Psoas muscle (tissue), 7 donors: ENCODE measurements at regions not wholly inside any gene's neighbourhood (a gene's known extent, or its start where the extent isn't known, plus 50 kb on each side); places are given as distances from the start of the nearest gene placed in this dataset.

Experiments
- ATAC-seq, 4 donors: fragments of 200-7000 bp; cut with Tn5 transposase; one replicate each; pipeline ENCODE4 v1.9.1; 2020; ENCODE audit warnings: moderate library complexity in 3 of 4, mild to moderate bottlenecking in 2 of 4
- DNase-seq, 2 donors: peaks; one replicate each; pipeline ENCODE4 v3.0.0-alpha.2; 2020
- H3K27ac ChIP-seq: fragments of 200-600 bp; one replicate; pipeline ENCODE4 v1.8.0; 2022
- H3K27me3 ChIP-seq, 3 donors: fragments of 200-600 bp in 1 of 3; one replicate each; pipeline versions ENCODE4 v1.6.1 to v1.8.0; 2013 to 2022; ENCODE audit warnings: low read length in 2 of 3, mild to moderate bottlenecking in 2 of 3, moderate library complexity in 1 of 3; ENCODE audit not compliant: insufficient read depth in 3 of 3
- H3K36me3 ChIP-seq, 2 donors: fragments of 200-600 bp in 1 of 2; one replicate each; pipeline versions ENCODE4 v1.6.1 to v1.8.0; 2013 to 2022; ENCODE audit warnings: low read depth in 1 of 2, mild to moderate bottlenecking in 1 of 2, moderate library complexity in 1 of 2; ENCODE audit not compliant: insufficient read depth in 1 of 2
- H3K4me1 ChIP-seq: fragments of 200-600 bp; one replicate; pipeline ENCODE4 v1.8.0; 2022
- H3K4me3 ChIP-seq: fragments of 200-600 bp; one replicate; pipeline ENCODE4 v1.8.0; 2022; ENCODE audit warnings: mild to moderate bottlenecking
- H3K9me3 ChIP-seq: fragments of 200-600 bp; one replicate; pipeline ENCODE4 v1.8.0; 2022
- WGBS, 3 donors: extraction: QIAGEN DNeasy Blood & Tissue Kit; methylation state at CpG; one replicate each; pipeline versions ENCODE4 v1.1.6 to v1.1.7; 2013; 5-methylcytosine and 5-hydroxymethylcytosine counted together
- intact Hi-C, 2 donors: fragments of 100-400 bp; cut with DNase I; formaldehyde crosslinking; loops; one replicate each; pipeline versions ENCODE4 v1.11.0 to v1.14.2; 2022
- TF ChIP-seq, protein P1 (sequence below): fragments of 200-600 bp; IDR thresholded peaks from one replicate; pipeline ENCODE4 v1.8.0; 2022; ENCODE audit warnings: antibody characterized with exemption
- donor health status: healthy with polysubstance abuse.
- donor health status: DM: no; HTN: no; CAD: no; lungs with moderate emphysema.
- donor health status: Bipolar disorder and iron deficiency.
- donor health status: healthy.
- donor health status: DM: yes; HTN: yes; CAD: no.
- donor health status: DM: no; HTN: no; CAD: no.
- donor health status: DM: yes; HTN: yes; CAD: no.

DNA sequence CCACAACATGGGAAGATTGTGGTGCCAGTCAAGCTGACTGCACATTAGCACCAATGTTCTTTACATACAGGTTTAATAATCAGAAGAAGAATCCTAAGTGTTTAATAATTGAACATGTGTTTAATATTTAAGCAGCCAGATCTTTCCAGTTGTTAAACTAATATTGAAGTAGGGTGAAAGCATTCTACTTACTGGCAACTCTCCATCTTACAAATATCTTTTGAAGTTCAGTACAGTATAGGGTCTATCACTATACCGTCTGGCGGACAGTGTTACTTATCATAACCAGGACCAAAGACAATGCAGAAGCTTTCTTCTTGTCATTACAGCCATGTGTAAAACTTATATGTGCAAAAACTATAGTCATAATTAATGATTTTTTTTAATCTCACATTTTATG is 376.4 kb downstream of the CNTN6 start:
- H3K9me3 ChIP-seq, result no peaks in the 10 kb centered on the region
- no peak for DNase-seq
- H3K36me3 ChIP-seq, result no peaks in the 10 kb centered on the region
- ATAC-seq, result no peak
- TF ChIP-seq, protein P1, sequence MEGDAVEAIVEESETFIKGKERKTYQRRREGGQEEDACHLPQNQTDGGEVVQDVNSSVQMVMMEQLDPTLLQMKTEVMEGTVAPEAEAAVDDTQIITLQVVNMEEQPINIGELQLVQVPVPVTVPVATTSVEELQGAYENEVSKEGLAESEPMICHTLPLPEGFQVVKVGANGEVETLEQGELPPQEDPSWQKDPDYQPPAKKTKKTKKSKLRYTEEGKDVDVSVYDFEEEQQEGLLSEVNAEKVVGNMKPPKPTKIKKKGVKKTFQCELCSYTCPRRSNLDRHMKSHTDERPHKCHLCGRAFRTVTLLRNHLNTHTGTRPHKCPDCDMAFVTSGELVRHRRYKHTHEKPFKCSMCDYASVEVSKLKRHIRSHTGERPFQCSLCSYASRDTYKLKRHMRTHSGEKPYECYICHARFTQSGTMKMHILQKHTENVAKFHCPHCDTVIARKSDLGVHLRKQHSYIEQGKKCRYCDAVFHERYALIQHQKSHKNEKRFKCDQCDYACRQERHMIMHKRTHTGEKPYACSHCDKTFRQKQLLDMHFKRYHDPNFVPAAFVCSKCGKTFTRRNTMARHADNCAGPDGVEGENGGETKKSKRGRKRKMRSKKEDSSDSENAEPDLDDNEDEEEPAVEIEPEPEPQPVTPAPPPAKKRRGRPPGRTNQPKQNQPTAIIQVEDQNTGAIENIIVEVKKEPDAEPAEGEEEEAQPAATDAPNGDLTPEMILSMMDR, result no peak
- 84 to 87% (median 85%) methylated on average over 2 of the region's 2 CpGs for WGBS, 3 donors
- no peaks in the 10 kb centered on the region for H3K4me1 ChIP-seq
- intact Hi-C loops, result no loop called here
- H3K27me3 ChIP-seq, result no peaks in the 10 kb centered on the region
- no peak overlapping the region for H3K27ac ChIP-seq
- no peak overlapping the region for H3K4me3 ChIP-seq

DNA sequence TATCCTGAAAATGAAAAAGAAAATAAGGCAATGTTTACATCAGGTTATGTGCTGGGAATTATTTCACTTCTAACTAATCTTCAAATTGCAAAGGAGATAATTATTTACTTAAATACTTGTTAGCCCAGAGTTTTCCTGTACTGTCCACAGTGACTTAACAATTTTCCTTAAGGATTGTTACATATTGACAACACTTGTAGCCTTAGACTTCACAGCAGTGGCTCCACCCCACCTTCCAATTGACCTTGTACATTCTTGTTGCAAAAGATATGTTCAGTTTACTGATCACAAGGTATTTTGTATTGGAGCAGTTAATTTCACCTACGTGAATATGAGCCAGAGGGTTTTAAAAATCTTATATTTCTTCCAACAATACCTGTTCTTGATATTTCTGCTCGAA is 376.9 kb downstream of the CNTN6 start:
- Histone ChIP-seq H3K4me3 (no peak overlapping the region), H3K27ac (no peak overlapping the region), H3K9me3 (no peaks in the 10 kb centered on the region), H3K4me1 (no peaks in the 10 kb centered on the region), H3K27me3 (no peaks in the 10 kb centered on the region), H3K36me3 (no peaks in the 10 kb centered on the region)
- TF ChIP-seq, protein P1, result no peak
- intact Hi-C loops, result no loop called here
- ATAC-seq (no peak), DNase-seq (no peak)
- WGBS, 3 donors, result 57 to 60% (median 59%) methylated on average over 2 of the region's 2 CpGs

DNA sequence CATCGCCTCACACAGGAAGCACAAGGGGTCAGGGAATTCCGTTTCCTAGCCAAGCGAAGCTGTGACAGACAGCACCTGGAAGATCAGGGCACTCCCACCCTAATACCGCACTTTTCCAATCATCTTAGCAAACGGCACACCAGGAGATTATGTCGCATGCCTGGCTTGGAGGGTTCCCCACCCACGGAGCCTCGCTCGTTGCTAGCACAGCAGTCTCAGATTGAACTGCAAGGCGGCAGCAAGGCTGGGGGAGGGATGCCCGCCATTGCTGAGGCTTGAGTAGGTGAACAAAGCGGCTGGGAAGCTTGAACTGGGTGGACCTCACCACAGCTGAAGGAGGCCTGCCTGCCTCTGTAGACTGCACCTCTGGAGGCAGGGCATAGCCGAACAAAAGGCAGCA is 384.8 kb downstream of the CNTN6 start:
- intact Hi-C loops, result no loop called here
- no peaks in the 10 kb centered on the region for H3K27me3 ChIP-seq
- H3K27ac ChIP-seq, result no peak overlapping the region
- WGBS, 3 donors, result 85 to 90% (median 86%) methylated on average over 13 of the region's 13 CpGs
- H3K36me3 ChIP-seq, result no peaks in the 10 kb centered on the region
- ATAC-seq (no peak), DNase-seq (no peak)
- H3K4me3 ChIP-seq, result no peak overlapping the region
- H3K9me3 ChIP-seq, result no peaks in the 10 kb centered on the region
- H3K4me1 ChIP-seq, result no peaks in the 10 kb centered on the region
- TF ChIP-seq, protein P1, result no peak

DNA sequence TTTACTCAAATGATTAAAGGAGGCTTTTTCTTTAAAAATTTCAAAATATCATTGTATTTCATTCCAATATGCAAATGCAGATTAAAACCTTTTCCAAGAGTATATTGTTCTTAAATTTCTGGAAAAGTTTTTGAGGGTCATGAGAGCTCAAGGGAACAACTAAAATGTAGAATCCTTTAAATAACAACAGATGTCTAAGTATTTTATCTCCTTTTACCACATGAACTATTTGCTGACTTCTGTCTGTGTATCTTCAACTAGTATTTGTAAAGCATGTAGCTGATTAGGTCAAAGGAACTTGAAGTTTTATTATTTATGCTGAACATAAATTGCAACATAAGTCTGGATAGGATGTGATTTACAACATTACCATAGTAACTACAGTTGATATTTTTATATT is 402.6 kb downstream of the CNTN6 start:
- H3K27ac ChIP-seq, result no peak overlapping the region
- ATAC-seq, result no peak
- no peaks in the 10 kb centered on the region for H3K36me3 ChIP-seq
- TF ChIP-seq, protein P1, result no peak
- intact Hi-C loops, result no loop called here
- H3K27me3 ChIP-seq, result no peaks in the 10 kb centered on the region
- H3K4me1 ChIP-seq, result no peaks in the 10 kb centered on the region
- no peak overlapping the region for H3K4me3 ChIP-seq
- DNase-seq, result no peak
- no peaks in the 10 kb centered on the region for H3K9me3 ChIP-seq

DNA sequence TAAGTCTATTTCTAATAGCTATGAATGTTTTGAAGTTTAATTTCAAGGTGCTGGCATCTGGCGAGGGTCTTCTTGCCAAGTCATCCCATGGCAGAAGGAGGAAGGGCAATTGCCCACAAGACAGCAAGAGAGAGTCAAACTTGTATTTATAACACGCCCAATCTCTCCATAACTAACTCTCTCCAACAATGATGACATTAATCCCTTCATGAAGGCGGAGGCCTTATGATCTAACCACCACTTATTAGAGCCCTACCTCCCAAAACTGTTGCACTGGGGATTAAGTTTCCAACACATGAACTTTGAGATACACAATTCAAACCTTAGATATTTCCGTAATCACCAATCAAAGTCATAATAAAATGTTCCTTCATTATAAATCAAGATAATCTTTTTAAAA is 406.9 kb downstream of the CNTN6 start:
- Histone ChIP-seq H3K36me3 (no peaks in the 10 kb centered on the region), H3K27ac (no peak overlapping the region), H3K27me3 (no peaks in the 10 kb centered on the region), H3K4me3 (no peak overlapping the region), H3K9me3 (no peaks in the 10 kb centered on the region), H3K4me1 (no peaks in the 10 kb centered on the region)
- TF ChIP-seq, protein P1, result no peak
- 57 to 78% (median 65%) methylated on average over 4 of the region's 4 CpGs for WGBS, 3 donors
- ATAC-seq (no peak), DNase-seq (no peak)
- intact Hi-C loops, result no loop called here
